DND-41 (cell line): ENCODE measurements at regions not wholly inside any gene's neighbourhood (a gene's known extent, or its start where the extent isn't known, plus 50 kb on each side); places are given as distances from the start of the nearest gene placed in this dataset.

ENCODE experiments used
- EZH2 ChIP-seq: IDR thresholded peaks from 3 replicates; pipeline ENCODE4 v1.6.1; 2012; ENCODE audit warnings: borderline replicate concordance, low read depth, mild to moderate bottlenecking, moderate library complexity, low read length, inconsistent platforms; ENCODE audit not compliant: severe bottlenecking
- TF ChIP-seq, protein P1 (sequence below): IDR thresholded peaks from 2 replicates; pipeline ENCODE4 v1.5.1; 2012; ENCODE audit warnings: borderline replicate concordance, low read length, moderate library complexity, mild to moderate bottlenecking; ENCODE audit not compliant: poor library complexity, severe bottlenecking; ENCODE audit errors: extremely low read depth

DNA sequence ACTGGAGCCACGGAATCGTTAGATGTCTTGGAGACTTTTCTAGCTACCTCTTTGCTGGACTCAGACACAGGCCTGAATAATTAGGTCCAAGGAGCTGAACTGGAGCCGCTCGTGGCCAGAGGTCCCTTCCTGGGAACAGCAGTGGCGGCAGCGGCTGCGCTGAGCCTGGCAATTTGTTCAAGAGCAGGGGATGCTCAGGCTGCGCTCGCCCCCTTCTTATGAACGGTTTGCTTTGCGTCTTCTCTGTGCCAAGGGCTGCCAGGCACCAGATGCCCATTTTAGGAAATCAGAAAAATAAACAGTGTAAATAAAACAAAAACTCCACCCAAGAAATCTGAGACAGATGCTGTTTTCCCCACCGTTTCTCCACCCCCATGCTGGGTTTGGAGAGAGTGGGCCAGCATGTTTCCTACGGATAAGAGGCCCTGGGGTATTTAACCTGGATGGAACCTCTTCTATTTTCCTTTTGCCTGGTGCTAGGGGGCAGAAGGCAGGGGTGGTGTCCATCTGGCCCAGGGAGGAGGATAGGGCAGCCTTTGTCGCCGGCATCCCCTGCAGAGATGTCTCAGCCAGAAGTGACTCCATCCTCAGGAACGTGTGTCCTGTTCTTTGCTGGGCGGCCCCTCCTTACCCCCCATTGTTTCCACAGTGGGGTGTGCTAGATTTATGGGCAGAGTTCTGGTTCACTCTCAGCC, 163.4 kb downstream of the SEC14L1 start:
- TF ChIP-seq, protein P1, sequence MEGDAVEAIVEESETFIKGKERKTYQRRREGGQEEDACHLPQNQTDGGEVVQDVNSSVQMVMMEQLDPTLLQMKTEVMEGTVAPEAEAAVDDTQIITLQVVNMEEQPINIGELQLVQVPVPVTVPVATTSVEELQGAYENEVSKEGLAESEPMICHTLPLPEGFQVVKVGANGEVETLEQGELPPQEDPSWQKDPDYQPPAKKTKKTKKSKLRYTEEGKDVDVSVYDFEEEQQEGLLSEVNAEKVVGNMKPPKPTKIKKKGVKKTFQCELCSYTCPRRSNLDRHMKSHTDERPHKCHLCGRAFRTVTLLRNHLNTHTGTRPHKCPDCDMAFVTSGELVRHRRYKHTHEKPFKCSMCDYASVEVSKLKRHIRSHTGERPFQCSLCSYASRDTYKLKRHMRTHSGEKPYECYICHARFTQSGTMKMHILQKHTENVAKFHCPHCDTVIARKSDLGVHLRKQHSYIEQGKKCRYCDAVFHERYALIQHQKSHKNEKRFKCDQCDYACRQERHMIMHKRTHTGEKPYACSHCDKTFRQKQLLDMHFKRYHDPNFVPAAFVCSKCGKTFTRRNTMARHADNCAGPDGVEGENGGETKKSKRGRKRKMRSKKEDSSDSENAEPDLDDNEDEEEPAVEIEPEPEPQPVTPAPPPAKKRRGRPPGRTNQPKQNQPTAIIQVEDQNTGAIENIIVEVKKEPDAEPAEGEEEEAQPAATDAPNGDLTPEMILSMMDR: no peak
- TF ChIP-seq EZH2: no peak
